ENCODE measurements at regions not wholly inside any gene's neighbourhood (a gene's known extent, or its start where the extent isn't known, plus 50 kb on each side); places are given as distances from the start of the nearest gene placed in this dataset.
A peak's percentile ranks its signal among the peaks of the same experiment; 100 is the strongest.

DNA sequence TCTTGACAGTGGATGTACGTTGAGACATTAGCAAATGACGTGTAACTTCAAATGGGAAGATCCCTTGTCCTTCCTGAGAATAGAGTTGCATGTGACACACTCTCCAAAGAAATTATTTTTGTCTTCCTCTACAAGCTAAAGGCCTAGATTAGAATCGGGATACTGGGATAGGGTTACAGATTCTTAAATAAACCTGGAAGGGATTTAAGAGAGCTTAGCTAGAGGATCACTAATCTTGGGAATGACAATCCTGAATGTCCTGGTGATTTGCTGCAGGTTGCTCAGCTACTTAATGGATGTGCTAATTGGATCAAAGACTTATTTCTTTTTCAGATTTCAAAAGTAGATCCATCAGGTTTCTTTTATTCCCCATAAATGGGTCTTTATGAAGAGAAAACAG lies 101.9 kb downstream of the KCNJ2 start:
- ATAC-seq: no peak
- no peaks in the 10 kb centered on the region for H3K27me3 ChIP-seq (ENCODE audit: low read length)
- ChIA-PET POLR2A (ENCODE audit: unreplicated experiment) (interaction anchor here (0.6 kb wide), 1 partner anchor 135 kb away, joined by 4 read pairs; no protein-coding TSS in a partner anchor), CTCF (no interaction called here)
- H3K4me3 ChIP-seq (ENCODE audit: low read length): no peak overlapping the region
- TF ChIP-seq EZH2phosphoT487 (IDR thresholded peaks at IDR 0.05; ENCODE audit: borderline replicate concordance, low read length) (no peak), EZH2 (IDR thresholded peaks at IDR 0.05; ENCODE audit: low read length, unreplicated experiment) (no peak)
- TF ChIP-seq, protein P1, sequence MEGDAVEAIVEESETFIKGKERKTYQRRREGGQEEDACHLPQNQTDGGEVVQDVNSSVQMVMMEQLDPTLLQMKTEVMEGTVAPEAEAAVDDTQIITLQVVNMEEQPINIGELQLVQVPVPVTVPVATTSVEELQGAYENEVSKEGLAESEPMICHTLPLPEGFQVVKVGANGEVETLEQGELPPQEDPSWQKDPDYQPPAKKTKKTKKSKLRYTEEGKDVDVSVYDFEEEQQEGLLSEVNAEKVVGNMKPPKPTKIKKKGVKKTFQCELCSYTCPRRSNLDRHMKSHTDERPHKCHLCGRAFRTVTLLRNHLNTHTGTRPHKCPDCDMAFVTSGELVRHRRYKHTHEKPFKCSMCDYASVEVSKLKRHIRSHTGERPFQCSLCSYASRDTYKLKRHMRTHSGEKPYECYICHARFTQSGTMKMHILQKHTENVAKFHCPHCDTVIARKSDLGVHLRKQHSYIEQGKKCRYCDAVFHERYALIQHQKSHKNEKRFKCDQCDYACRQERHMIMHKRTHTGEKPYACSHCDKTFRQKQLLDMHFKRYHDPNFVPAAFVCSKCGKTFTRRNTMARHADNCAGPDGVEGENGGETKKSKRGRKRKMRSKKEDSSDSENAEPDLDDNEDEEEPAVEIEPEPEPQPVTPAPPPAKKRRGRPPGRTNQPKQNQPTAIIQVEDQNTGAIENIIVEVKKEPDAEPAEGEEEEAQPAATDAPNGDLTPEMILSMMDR (conservative IDR thresholded peaks at IDR 0.05; ENCODE audit: low read depth, low read length): no peak
- no peaks in the 10 kb centered on the region for H3F3A ChIP-seq (ENCODE audit: low read length, unreplicated experiment)
- no peaks in the 10 kb centered on the region for H3K9me3 ChIP-seq (ENCODE audit: low read length)
- BruUV-seq (replicated peaks): no TSS peak
- no peak overlapping the region for H3K4me2 ChIP-seq (ENCODE audit: low read length)
- H3K4me1 ChIP-seq (ENCODE audit: insufficient read depth, low read length): no peaks in the 10 kb centered on the region
- DNase-seq: no peak
- H2AFZ ChIP-seq (ENCODE audit: low read length): no peak overlapping the region
- no peaks in the 10 kb centered on the region for H3K79me2 ChIP-seq (ENCODE audit: low read length)
- intact Hi-C loops (cut with micrococcal nuclease): loop anchor here (1.0 to 10.0 kb wide), 2 partner anchors 9 to 234 kb away; no protein-coding TSS in a partner anchor
- H3K27ac ChIP-seq (ENCODE audit: low read length): no peak overlapping the region
- no peak overlapping the region for H3K9ac ChIP-seq (ENCODE audit: low read length)
- H4K20me1 ChIP-seq (ENCODE audit: low read length): no peaks in the 10 kb centered on the region
- no peaks in the 10 kb centered on the region for H3K9me2 ChIP-seq (replicated peaks; ENCODE audit: low read length)
- H3K36me3 ChIP-seq (ENCODE audit: low read depth, low read length): no peaks in the 10 kb centered on the region

DNA sequence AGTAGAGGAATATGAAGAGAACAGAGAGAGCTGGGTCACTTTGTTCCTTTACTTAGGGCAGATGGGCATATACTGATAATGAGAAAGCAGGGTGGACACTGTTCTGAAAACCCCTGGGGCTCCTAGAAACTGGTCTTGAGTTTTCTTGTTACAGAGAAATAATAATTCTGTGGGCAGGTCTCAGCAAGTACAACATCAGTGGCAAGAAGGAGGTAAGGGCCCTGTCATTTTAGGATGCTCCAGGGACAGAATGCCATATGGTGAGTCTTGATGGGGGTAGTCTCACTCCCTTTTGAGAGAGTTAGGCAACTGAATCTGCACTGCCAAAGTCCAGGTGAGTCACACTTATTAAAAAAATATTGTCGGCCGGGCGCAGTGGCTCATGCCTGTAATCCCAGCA lies 102.3 kb downstream of the KCNJ2 start:
- Histone ChIP-seq H2AFZ (ENCODE audit: low read length) (no peak overlapping the region), H3K9me3 (ENCODE audit: low read length) (no peaks in the 10 kb centered on the region), H3K4me3 (ENCODE audit: low read length) (no peak overlapping the region), H4K20me1 (ENCODE audit: low read length) (no peaks in the 10 kb centered on the region), H3K27ac (ENCODE audit: low read length) (no peak overlapping the region), H3K27me3 (ENCODE audit: low read length) (no peaks in the 10 kb centered on the region), H3K36me3 (ENCODE audit: low read depth, low read length) (no peaks in the 10 kb centered on the region), H3K4me1 (ENCODE audit: insufficient read depth, low read length) (no peaks in the 10 kb centered on the region), H3F3A (ENCODE audit: low read length, unreplicated experiment) (no peaks in the 10 kb centered on the region), H3K4me2 (ENCODE audit: low read length) (no peak overlapping the region), H3K9ac (ENCODE audit: low read length) (no peak overlapping the region), H3K79me2 (ENCODE audit: low read length) (no peaks in the 10 kb centered on the region), H3K9me2 (replicated peaks; ENCODE audit: low read length) (no peaks in the 10 kb centered on the region)
- BruUV-seq (replicated peaks): no TSS peak
- ChIA-PET POLR2A (ENCODE audit: unreplicated experiment) (no interaction called here), CTCF (no interaction called here)
- intact Hi-C loops (cut with micrococcal nuclease): loop anchor here (1.0 to 10.0 kb wide), 2 partner anchors 9 to 233 kb away; no protein-coding TSS in a partner anchor
- peak; percentile 40; the same call in 1 of the 2 replicates for ATAC-seq
- peak; percentile 38 for DNase-seq
- TF ChIP-seq EZH2phosphoT487 (IDR thresholded peaks at IDR 0.05; ENCODE audit: borderline replicate concordance, low read length): no peak
- TF ChIP-seq, protein P1 (conservative IDR thresholded peaks at IDR 0.05; ENCODE audit: low read depth, low read length): no peak
- no peak for TF ChIP-seq EZH2 (IDR thresholded peaks at IDR 0.05; ENCODE audit: low read length, unreplicated experiment)

DNA sequence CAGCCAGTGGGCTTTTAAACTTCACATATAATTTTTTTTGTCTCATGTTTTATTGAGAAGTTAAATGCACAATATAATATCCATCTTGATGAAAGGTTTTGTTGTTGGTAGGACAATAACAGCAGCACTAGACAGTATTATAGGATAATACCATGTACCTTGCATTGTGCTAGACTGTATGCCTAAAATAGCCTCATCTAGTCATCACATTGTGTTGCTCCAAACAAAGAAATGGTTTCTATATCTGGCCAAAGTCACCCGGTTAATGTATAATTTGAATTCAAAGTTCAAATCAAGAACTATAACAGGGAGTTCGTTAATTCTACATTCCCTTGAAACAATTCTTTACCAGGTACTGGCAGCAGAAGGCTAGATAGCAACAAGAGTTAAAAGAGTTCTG lies 104.9 kb downstream of the KCNJ2 start:
- Histone ChIP-seq H3K9ac (ENCODE audit: low read length) (no peak overlapping the region), H3K27me3 (ENCODE audit: low read length) (peaks cover 3% of the 10 kb centered on the region; the same call in 1 of the 2 replicates), H3K36me3 (ENCODE audit: low read depth, low read length) (no peaks in the 10 kb centered on the region), H3K4me1 (ENCODE audit: insufficient read depth, low read length) (no peaks in the 10 kb centered on the region), H3K4me3 (ENCODE audit: low read length) (no peak overlapping the region), H3K9me3 (ENCODE audit: low read length) (no peaks in the 10 kb centered on the region), H3F3A (ENCODE audit: low read length, unreplicated experiment) (no peaks in the 10 kb centered on the region), H3K4me2 (ENCODE audit: low read length) (no peak overlapping the region), H4K20me1 (ENCODE audit: low read length) (no peaks in the 10 kb centered on the region), H2AFZ (ENCODE audit: low read length) (no peak overlapping the region), H3K79me2 (ENCODE audit: low read length) (no peaks in the 10 kb centered on the region), H3K27ac (ENCODE audit: low read length) (no peak overlapping the region), H3K9me2 (replicated peaks; ENCODE audit: low read length) (no peaks in the 10 kb centered on the region)
- no TSS peak for BruUV-seq (replicated peaks)
- ATAC-seq (no peak), DNase-seq (no peak)
- no peak for TF ChIP-seq EZH2phosphoT487 (IDR thresholded peaks at IDR 0.05; ENCODE audit: borderline replicate concordance, low read length)
- TF ChIP-seq, protein P1 (conservative IDR thresholded peaks at IDR 0.05; ENCODE audit: low read depth, low read length): no peak
- TF ChIP-seq EZH2 (IDR thresholded peaks at IDR 0.05; ENCODE audit: low read length, unreplicated experiment): no peak
- POLR2A ChIA-PET (ENCODE audit: unreplicated experiment): no interaction called here
- CTCF ChIA-PET: no interaction called here
- intact Hi-C loops (cut with micrococcal nuclease): loop anchor here (10.0 kb wide), 1 partner anchor 231 kb away; no protein-coding TSS in a partner anchor
